IPS-NIHi7 (cell line): ENCODE measurements at regions not wholly inside any gene's neighbourhood (a gene's known extent, or its start where the extent isn't known, plus 50 kb on each side); places are given as distances from the start of the nearest gene placed in this dataset.
"Not testable (repeated sequence)": the region's sequence is repeated elsewhere in the genome, so short reads cannot be mapped to it uniquely, and the experiment has no call there.

Experiments used
- DNase-seq: peaks from one replicate; pipeline ENCODE4 v3.0.0; 2012; ENCODE audit warnings: mixed read lengths; ENCODE audit errors: extremely low spot score

GRCh38 chr1:184183919-184184318 is 132.4 kb downstream of the TSEN15 start:
- no peak for DNase-seq

DNA sequence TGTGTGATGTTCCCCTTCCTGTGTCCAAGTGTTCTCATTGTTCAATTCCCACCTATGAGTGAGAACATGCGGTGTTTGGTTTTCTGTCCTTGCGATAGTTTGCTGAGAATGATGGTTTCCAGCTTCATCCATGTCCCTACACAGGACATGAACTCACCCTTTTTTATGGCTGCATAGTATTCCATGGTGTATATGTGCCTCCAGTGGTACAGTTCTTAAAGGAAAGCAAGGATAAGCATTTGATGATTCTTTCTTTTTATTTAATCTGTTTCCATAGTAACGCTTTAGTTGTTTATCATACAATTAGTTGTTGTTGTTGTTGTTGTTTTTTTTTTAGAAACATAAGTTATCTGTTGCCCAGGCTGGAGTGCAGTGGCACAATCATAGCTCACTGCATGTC is 133.1 kb downstream of the TSEN15 start:
- DNase-seq = not testable (repeated sequence)

GRCh38 chr1:184185347-184185746 is 133.8 kb downstream of the TSEN15 start:
- no peak for DNase-seq

DNA sequence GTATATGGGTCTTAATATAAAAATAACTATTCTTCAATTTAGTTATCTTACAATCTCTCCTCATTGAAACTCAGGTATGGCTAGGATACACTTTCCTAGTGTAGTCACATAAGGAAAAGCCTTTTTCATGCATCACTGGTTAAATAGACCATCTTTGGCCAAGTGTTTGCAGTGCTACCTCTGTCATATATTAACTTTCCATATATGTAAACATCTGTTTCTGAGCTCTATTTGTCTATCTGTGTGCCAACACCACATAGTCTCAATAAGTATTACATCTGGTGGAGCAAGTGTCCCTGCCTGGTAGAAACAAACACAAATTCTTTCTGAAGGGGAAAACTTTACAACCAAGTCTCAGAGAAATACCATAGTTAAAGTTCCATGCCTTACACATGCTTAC is 134.6 kb downstream of the TSEN15 start:
- DNase-seq = no peak

DNA sequence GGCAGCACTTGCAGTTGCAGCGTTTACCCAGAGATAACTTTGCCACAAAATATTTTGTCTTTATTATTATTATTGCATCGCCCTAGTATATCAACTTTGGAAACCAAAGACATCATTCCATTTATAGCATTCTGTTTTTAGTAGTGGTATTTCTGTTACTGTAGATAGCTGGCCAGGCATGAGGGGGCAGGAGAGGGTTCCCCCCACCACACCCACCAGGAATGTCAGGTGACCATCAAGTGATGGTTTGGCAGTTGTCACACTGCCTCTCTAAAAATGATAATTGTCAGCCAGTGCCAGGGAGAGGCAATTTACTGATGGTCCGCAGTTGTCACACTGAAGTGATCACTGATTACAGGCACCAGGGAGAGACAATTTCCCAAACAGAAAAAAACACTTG is 135.6 kb downstream of the TSEN15 start:
- no peak for DNase-seq

GRCh38 chr1:184188037-184188436 is 136.5 kb downstream of the TSEN15 start:
- no peak for DNase-seq

DNA sequence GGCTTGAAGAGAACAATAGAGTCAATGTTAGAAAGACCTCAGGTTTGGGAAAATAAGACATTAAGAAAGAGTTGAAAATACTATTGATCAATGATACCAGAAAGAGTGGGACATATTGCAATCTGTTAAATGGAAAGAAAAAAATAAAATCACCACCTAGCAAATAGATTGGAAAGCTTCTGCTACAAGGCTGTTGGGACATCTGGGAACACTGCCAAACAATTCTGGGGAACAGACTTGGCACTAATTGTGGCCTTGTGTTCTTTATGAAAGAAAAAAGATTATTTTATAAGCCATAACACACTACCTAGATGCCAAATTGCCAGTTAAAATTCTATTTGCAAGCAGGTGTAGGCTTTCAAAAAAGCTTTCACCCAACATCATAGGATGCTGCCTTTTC is 137.8 kb downstream of the TSEN15 start:
- no peak for DNase-seq

GRCh38 chr1:184190616-184191015 is 139.1 kb downstream of the TSEN15 start:
- no peak for DNase-seq

DNA sequence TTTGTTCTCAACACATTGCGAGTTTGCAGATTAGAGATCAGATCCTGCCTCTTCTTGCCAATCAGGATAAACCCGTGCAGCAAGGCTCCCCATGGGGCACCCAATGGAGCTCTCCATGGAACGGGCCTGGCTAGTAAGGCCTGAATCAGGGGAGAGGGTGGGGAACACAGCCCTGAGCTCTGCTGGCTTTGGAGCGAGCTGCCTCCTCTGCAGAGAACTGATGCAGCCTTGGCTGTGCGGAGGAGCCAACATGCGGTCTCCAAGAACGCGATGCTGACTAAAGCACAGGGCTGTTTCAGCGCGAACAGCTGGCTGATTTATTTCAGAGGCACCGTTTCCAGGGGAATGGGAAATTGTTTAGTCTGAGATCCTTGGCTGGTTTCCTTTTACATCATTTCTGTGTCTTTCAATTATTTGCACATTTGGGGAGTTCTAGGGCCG is 139.7 kb downstream of the TSEN15 start:
- DNase-seq = peak; percentile 33

GRCh38 chr1:184192796-184193195 is 141.3 kb downstream of the TSEN15 start:
- no peak for DNase-seq

- no peak for DNase-seq
Observed at GRCh38 chr1:184193451-184193850, 141.9 kb downstream of the TSEN15 start.

GRCh38 chr1:184194236-184194635 is 142.7 kb downstream of the TSEN15 start:
- DNase-seq = no peak

DNA sequence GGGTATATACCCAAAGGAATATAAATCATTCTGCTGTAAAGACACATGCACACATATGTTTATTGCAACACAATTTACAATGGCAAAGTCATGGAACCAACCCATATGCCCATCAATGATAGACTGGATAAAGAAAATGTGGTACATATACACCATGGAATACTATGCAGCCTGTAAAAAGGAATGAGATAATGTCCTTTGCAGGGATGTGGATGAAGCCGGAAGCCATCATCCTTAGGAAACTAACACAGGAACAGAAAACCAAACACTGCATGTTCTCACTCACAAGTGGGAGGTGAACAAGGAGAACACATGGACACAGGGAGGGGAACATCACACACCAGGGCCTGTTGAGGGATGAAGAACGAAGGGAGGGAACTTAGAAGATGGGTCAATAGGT is 144.2 kb downstream of the TSEN15 start:
- not testable (repeated sequence) for DNase-seq

- DNase-seq = no peak
Observed at GRCh38 chr1:184197831-184198230, 146.3 kb downstream of the TSEN15 start.

DNA sequence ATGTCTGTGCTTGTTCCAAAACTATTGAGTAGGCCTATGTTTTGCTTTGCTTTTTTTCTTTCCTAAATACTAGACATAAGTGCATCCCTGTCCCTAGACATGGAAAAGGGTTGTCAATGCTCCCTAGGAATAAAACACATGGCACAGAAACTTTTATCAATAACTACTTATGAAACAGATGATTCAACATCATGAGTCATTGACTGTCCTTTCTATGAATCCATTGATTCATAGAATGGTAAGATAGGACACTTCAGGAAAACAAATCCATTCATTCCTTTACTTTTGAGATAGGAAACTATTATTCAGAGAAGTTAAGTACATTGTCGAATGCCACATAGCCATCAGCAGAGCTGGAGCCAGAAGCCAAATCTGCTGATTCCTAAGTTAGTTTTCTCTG is 147.5 kb downstream of the TSEN15 start:
- no peak for DNase-seq

GRCh38 chr1:184199438-184200085 is 148.0 kb downstream of the TSEN15 start:
- no peak for DNase-seq

- no peak for DNase-seq
Observed at GRCh38 chr1:184208622-184209021, 157.1 kb downstream of the TSEN15 start.

DNA sequence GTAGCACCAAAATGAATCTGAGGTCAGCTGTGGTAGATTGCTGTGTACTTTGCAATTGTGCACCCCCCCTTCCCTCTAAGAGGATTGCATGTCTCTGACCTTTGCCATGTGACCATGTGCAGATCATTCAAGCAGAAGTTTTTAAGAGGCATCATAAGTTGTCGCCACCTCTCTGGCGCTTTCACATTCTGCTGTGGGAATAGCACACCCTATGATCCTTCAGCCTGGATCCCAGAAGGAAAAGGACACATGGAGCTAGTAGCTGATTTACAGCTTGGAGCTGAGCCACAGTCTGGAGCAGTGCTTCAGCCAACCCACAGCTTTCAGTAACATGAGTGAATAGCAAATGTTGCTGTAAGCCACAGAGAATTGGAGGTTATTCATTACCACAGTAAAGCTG is 158.5 kb downstream of the TSEN15 start:
- DNase-seq = no peak

DNA sequence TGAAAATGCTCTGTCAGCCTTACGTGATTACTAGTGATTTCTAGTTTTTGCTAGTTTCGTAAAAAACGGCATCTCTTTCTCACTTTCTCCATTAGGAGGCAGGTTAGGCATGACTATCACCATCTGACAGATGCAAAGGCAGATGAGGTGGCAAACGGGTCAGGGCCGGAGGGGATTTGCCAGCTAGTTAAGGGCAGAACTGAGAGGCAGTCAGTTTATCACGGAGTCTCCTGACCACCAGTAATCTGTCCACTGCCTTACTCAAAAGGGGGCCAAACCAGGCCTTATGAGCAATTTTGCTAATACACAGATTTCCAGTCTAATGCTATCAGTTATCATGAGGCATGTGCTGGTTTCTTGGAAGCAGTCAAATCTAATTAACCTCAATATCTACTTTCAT is 159.3 kb downstream of the TSEN15 start:
- no peak for DNase-seq

DNA sequence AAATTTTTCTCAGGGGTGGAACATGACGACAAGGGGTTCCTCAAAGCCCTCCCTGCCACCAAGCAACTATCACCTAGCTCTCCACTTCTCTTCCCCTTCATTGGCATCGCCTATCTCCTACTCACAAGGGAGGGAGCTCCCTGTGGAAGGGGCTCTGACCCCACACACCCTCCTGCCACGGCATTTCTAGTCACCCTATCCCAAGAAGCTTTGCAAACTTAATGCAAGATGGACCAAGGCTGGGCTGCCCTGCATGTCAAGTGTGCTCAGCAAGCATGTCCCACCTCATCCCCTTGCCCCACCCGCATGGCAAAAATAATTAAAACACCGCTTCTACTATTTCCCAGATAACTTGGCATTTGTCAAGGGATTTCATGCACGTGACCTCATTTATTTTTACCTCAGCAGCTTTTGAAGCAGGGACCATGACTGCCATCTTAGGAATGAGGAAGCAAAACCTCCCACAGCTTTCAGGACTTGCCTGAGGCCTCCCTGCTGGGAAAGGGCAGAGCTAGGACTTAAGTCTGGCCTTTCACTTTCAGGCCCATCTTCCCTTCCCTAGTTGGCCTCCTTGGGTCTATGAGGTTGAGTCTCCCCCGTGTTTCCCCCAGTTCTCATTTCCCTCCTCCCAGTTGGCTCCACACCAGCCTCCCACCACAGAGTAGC is 161.3 kb downstream of the TSEN15 start:
- DNase-seq = peak; percentile 38

DNA sequence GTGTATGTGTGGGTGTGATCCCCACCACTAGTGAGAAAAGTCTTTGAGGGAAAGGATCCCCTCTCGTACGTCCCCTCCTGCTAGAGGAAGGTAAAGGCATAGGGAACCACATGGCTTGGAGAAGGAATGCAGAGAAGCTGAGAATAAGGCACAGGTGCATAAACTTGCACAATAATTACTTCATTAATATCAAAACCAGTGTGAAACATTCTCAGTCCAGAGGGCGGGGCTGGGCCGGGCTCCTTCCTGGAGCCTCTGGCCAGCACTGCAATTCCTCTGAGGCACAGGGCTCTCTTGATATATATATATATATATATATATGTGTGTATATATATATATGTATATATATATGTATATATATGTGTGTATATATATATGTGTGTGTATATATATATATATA is 162.6 kb downstream of the TSEN15 start:
- DNase-seq = no peak

- DNase-seq = no peak
Observed at GRCh38 chr1:184215274-184215925, 163.9 kb downstream of the TSEN15 start.

DNA sequence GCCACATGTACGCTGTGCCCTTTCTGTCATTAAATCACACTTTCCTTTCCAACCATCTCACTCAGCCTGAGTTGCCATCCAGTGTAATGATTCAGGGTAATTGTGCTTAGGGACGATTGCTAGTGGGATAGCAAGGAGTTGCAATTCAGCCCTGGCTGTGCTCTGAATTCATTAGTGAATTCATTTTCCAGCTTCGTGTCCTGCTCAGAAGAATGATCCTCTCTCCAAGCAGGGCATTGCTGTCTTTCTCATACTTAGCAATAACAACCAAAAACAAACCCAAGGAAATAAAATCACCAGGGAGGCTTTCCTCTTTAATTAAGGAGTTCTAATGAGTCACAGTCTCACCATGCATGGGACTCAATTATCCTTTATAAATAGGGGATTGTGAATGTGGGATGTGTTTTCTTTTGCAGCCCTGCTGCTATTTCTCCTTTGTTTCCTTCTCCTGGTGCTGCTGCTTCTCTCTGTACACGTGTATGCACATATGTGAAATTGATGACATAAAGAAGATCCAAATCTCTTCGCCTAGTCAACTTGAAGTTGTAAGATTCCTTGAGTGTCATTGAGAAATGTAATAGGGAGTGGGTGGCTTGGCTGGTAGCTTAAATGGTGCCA is 167.0 kb downstream of the TSEN15 start:
- DNase-seq = no peak
